WTC11 (cell line): ENCODE measurements at regions not wholly inside any gene's neighbourhood (a gene's known extent, or its start where the extent isn't known, plus 50 kb on each side); places are given as distances from the start of the nearest gene placed in this dataset.
"Not testable (repeated sequence)": the region's sequence is repeated elsewhere in the genome, so short reads cannot be mapped to it uniquely, and the experiment has no call there.

Experiments used
- ATAC-seq: fragments of 200-7000 bp; cut with Tn5 transposase; 2 replicates; pipeline ENCODE4 v1.10.0; 2021; ENCODE audit warnings: mild to moderate bottlenecking, moderate library complexity
- CTCF ChIA-PET: fragments of 300-600 bp; sonication (Branson Sonifier 250); formaldehyde crosslinking; loops from one replicate; lab custom pipeline; 2021; ENCODE audit warnings: antibody characterized with exemption; lab: Charles Lee
- POLR2A ChIA-PET: fragments of 350-600 bp; sonication (Branson Sonifier 250); formaldehyde crosslinking; loops from one replicate; lab custom pipeline; 2021; ENCODE audit warnings: antibody characterized with exemption; lab: Charles Lee
- DNase-seq: peaks from one replicate; pipeline ENCODE4 v3.0.0; 2021; ENCODE audit warnings: low spot score
- H3K27ac Mint-ChIP-seq: 2 replicates; pipeline ENCODE4 v1.8.0; 2021; ENCODE audit warnings: mixed read lengths
- H3K27me3 Mint-ChIP-seq: 2 replicates; pipeline ENCODE4 v1.8.0; 2021; ENCODE audit warnings: low read depth, mild to moderate bottlenecking, moderate library complexity, mixed read lengths
- H3K36me3 Mint-ChIP-seq: 2 replicates; pipeline ENCODE4 v1.8.0; 2021; ENCODE audit warnings: mixed read lengths
- H3K4me1 Mint-ChIP-seq: 2 replicates; pipeline ENCODE4 v1.8.0; 2022; ENCODE audit warnings: mixed read lengths
- H3K4me3 Mint-ChIP-seq: 2 replicates; pipeline ENCODE4 v1.8.0; 2021; ENCODE audit warnings: mild to moderate bottlenecking, moderate library complexity, mixed read lengths
- H3K9me3 Mint-ChIP-seq: 2 replicates; pipeline ENCODE4 v1.8.0; 2021; ENCODE audit warnings: mixed read lengths
- CREM ChIP-seq: sonication (generic); formaldehyde crosslinking; IDR thresholded peaks from 2 replicates; pipeline ENCODE4 v1.8.1; 2022; ENCODE audit warnings: mild to moderate bottlenecking, missing genetic modification reagents, moderate library complexity
- EMX1 ChIP-seq: fragments of 250-450 bp; sonication (Bioruptor Pico); IDR thresholded peaks from 2 replicates; pipeline ENCODE4 v1.8.0; 2021; ENCODE audit warnings: mild to moderate bottlenecking
- FOXK1 ChIP-seq: sonication (generic); formaldehyde crosslinking; IDR thresholded peaks from 2 replicates; pipeline ENCODE4 v1.8.0; 2022; ENCODE audit warnings: mild to moderate bottlenecking, moderate library complexity, missing genetic modification reagents
- GABPB1 ChIP-seq: sonication (generic); formaldehyde crosslinking; IDR thresholded peaks from 2 replicates; pipeline ENCODE4 v1.8.1; 2023; ENCODE audit warnings: mild to moderate bottlenecking, missing genetic modification reagents
- OVOL2 ChIP-seq: fragments of 250-450 bp; sonication (Bioruptor Pico); IDR thresholded peaks from 2 replicates; pipeline ENCODE4 v1.9.0; 2021; ENCODE audit warnings: mild to moderate bottlenecking, borderline replicate concordance
- RORB ChIP-seq: fragments of 250-450 bp; sonication (Bioruptor Pico); IDR thresholded peaks from 2 replicates; pipeline ENCODE4 v1.9.0; 2021; ENCODE audit warnings: mild to moderate bottlenecking
- ZNF317 ChIP-seq: sonication (generic); formaldehyde crosslinking; IDR thresholded peaks from 2 replicates; pipeline ENCODE4 v1.8.1; 2023; ENCODE audit warnings: low read depth, mild to moderate bottlenecking, moderate library complexity, missing genetic modification reagents, borderline replicate concordance
- ZNF396 ChIP-seq: fragments of 250-450 bp; sonication (Bioruptor Pico); IDR thresholded peaks from 2 replicates; pipeline ENCODE4 v1.8.0; 2021; ENCODE audit warnings: mild to moderate bottlenecking, moderate library complexity, borderline replicate concordance
- TF ChIP-seq, protein P1 (sequence below): sonication (generic); formaldehyde crosslinking; IDR thresholded peaks from 2 replicates; pipeline ENCODE4 v1.8.0; 2022; ENCODE audit warnings: missing genetic modification reagents
- TF ChIP-seq, protein P2 (sequence below): sonication (generic); formaldehyde crosslinking; IDR thresholded peaks from 2 replicates; pipeline ENCODE4 v1.8.0; 2022; ENCODE audit warnings: mild to moderate bottlenecking, missing genetic modification reagents
- TF ChIP-seq, protein P3 (sequence below): sonication (generic); formaldehyde crosslinking; IDR thresholded peaks from 2 replicates; pipeline ENCODE4 v1.8.0; 2023; ENCODE audit warnings: mild to moderate bottlenecking, missing genetic modification reagents
- TF ChIP-seq, protein P4 (sequence below): sonication (generic); formaldehyde crosslinking; IDR thresholded peaks from 2 replicates; pipeline ENCODE4 v1.8.1; 2023; ENCODE audit warnings: mild to moderate bottlenecking, missing genetic modification reagents, moderate library complexity
- TF ChIP-seq, protein P5 (sequence below): sonication (generic); formaldehyde crosslinking; IDR thresholded peaks from 2 replicates; pipeline ENCODE4 v1.8.0; 2022; ENCODE audit warnings: mild to moderate bottlenecking, missing genetic modification reagents

DNA sequence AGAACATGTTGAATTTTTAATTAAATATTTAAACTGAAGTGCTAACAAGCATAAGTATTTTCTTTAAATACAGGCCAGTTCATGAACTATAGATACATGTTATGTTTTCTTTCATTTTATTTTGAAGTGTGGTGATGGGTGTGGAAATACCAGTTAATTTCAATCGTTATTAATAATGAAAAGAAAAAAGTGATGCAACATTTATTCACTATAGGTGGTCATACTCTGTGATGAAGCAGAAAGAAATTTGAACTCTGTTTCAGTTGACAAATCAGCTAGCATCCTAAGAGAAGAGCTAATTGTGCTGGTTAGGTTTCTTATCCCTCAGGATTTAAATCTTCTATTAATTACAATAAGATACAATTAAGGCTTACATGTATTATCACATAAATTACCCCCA lies 795.1 kb upstream of the DDX18 start (continued):
- TF ChIP-seq, protein P1, sequence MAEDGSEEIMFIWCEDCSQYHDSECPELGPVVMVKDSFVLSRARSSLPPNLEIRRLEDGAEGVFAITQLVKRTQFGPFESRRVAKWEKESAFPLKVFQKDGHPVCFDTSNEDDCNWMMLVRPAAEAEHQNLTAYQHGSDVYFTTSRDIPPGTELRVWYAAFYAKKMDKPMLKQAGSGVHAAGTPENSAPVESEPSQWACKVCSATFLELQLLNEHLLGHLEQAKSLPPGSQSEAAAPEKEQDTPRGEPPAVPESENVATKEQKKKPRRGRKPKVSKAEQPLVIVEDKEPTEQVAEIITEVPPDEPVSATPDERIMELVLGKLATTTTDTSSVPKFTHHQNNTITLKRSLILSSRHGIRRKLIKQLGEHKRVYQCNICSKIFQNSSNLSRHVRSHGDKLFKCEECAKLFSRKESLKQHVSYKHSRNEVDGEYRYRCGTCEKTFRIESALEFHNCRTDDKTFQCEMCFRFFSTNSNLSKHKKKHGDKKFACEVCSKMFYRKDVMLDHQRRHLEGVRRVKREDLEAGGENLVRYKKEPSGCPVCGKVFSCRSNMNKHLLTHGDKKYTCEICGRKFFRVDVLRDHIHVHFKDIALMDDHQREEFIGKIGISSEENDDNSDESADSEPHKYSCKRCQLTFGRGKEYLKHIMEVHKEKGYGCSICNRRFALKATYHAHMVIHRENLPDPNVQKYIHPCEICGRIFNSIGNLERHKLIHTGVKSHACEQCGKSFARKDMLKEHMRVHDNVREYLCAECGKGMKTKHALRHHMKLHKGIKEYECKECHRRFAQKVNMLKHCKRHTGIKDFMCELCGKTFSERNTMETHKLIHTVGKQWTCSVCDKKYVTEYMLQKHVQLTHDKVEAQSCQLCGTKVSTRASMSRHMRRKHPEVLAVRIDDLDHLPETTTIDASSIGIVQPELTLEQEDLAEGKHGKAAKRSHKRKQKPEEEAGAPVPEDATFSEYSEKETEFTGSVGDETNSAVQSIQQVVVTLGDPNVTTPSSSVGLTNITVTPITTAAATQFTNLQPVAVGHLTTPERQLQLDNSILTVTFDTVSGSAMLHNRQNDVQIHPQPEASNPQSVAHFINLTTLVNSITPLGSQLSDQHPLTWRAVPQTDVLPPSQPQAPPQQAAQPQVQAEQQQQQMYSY (CRISPR knock-in tag): no peak
- TF ChIP-seq, protein P2, sequence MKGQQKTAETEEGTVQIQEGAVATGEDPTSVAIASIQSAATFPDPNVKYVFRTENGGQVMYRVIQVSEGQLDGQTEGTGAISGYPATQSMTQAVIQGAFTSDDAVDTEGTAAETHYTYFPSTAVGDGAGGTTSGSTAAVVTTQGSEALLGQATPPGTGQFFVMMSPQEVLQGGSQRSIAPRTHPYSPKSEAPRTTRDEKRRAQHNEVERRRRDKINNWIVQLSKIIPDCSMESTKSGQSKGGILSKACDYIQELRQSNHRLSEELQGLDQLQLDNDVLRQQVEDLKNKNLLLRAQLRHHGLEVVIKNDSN (CRISPR knock-in tag): no peak
- no peak for TF ChIP-seq ZNF396 (CRISPR knock-in tag)

DNA sequence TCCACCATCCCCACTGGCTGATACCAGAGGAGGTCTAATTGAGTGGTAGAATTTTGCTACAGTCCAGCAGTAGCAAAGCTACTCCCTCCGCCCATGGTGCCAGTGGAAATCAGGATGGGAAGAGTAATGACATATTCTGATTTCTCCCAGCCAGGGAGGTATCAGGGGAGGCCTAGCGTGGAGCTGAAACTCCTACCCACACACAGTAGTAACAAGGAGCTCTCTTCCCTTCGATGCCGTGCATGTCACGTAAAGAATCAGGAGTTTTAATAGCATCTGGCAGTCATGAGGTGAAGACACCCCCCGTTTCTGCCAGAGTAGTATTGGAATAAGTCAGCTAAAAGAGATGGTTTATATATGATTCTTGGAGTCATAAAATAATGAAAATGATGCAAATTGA lies 786.8 kb upstream of the DDX18 start:
- no peaks in the 10 kb centered on the region for H3K36me3 Mint-ChIP-seq

DNA sequence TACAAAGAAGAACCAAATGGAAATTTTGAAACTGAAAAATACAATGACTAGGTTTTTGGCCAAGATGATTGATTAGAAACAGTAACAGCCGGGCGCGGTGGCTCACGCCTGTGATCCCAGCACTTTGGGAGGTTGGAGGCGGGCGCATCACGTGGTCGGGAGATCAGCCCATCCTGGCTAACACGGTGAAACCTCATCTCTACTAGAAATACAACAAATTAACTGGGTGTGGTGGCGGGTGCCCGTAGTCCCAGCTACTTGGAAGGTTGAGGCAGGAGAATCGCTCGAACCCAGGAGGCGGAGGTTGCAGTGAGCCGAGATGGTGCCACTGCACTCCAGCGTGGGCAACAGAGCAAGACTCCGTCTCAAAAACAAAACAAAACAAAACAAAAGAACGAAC lies 785.8 kb upstream of the DDX18 start:
- POLR2A ChIA-PET, H3K27ac Mint-ChIP-seq, H3K27me3 Mint-ChIP-seq, DNase-seq, H3K4me3 Mint-ChIP-seq, ATAC-seq, CTCF ChIA-PET, H3K4me1 Mint-ChIP-seq, H3K36me3 Mint-ChIP-seq: not testable (repeated sequence)
- peaks cover 36% of the 10 kb centered on the region for H3K9me3 Mint-ChIP-seq

More for the DNA sequence above, 786.8 kb upstream of the DDX18 start:
- ChIA-PET POLR2A (no interaction called here), CTCF (no interaction called here)
- DNase-seq (no peak), ATAC-seq (no peak)
- H3K4me3 Mint-ChIP-seq: no peak overlapping the region
- H3K27me3 Mint-ChIP-seq: no peaks in the 10 kb centered on the region
- H3K27ac Mint-ChIP-seq: no peak overlapping the region
- TF ChIP-seq RORB (no peak), CREM (CRISPR knock-in tag) (no peak), OVOL2 (no peak), FOXK1 (CRISPR knock-in tag) (no peak), EMX1 (CRISPR knock-in tag) (no peak), ZNF317 (no peak), GABPB1 (CRISPR knock-in tag) (no peak)
- TF ChIP-seq, protein P3, sequence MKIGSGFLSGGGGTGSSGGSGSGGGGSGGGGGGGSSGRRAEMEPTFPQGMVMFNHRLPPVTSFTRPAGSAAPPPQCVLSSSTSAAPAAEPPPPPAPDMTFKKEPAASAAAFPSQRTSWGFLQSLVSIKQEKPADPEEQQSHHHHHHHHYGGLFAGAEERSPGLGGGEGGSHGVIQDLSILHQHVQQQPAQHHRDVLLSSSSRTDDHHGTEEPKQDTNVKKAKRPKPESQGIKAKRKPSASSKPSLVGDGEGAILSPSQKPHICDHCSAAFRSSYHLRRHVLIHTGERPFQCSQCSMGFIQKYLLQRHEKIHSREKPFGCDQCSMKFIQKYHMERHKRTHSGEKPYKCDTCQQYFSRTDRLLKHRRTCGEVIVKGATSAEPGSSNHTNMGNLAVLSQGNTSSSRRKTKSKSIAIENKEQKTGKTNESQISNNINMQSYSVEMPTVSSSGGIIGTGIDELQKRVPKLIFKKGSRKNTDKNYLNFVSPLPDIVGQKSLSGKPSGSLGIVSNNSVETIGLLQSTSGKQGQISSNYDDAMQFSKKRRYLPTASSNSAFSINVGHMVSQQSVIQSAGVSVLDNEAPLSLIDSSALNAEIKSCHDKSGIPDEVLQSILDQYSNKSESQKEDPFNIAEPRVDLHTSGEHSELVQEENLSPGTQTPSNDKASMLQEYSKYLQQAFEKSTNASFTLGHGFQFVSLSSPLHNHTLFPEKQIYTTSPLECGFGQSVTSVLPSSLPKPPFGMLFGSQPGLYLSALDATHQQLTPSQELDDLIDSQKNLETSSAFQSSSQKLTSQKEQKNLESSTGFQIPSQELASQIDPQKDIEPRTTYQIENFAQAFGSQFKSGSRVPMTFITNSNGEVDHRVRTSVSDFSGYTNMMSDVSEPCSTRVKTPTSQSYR (CRISPR knock-in tag): no peak
- TF ChIP-seq, protein P4, sequence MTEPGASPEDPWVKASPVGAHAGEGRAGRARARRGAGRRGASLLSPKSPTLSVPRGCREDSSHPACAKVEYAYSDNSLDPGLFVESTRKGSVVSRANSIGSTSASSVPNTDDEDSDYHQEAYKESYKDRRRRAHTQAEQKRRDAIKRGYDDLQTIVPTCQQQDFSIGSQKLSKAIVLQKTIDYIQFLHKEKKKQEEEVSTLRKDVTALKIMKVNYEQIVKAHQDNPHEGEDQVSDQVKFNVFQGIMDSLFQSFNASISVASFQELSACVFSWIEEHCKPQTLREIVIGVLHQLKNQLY: no peak
- TF ChIP-seq, protein P5, sequence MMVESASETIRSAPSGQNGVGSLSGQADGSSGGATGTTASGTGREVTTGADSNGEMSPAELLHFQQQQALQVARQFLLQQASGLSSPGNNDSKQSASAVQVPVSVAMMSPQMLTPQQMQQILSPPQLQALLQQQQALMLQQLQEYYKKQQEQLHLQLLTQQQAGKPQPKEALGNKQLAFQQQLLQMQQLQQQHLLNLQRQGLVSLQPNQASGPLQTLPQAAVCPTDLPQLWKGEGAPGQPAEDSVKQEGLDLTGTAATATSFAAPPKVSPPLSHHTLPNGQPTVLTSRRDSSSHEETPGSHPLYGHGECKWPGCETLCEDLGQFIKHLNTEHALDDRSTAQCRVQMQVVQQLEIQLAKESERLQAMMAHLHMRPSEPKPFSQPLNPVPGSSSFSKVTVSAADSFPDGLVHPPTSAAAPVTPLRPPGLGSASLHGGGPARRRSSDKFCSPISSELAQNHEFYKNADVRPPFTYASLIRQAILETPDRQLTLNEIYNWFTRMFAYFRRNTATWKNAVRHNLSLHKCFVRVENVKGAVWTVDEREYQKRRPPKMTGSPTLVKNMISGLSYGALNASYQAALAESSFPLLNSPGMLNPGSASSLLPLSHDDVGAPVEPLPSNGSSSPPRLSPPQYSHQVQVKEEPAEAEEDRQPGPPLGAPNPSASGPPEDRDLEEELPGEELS: no peak
- peaks cover 28% of the 10 kb centered on the region for H3K9me3 Mint-ChIP-seq
- H3K4me1 Mint-ChIP-seq: no peaks in the 10 kb centered on the region
